ENCODE measurements at regions not wholly inside any gene's neighbourhood (a gene's known extent, or its start where the extent isn't known, plus 50 kb on each side); places are given as distances from the start of the nearest gene placed in this dataset.

DNA sequence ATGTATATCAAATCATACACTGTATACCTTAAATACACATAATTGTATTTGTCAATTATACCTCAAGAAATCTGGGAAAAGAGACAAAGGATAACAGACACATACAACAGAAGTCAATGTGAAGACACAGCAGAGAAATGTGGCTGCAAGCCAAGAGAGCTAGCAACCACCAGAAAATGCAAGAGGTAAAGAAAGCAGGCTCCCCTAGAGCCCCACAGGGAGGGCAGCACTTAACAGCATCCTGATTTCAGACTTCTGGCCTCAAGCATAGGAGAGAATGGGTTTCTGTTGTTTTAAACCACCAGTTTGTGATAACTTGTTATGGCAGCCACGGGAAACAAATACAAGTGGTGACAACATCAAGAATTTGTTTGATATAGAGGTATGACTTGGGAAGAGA, 1197.2 kb downstream of the SORCS1 start:
- no peak overlapping the region for H3K4me3 ChIP-seq (replicated peaks; ENCODE audit: low read depth, low read length)
- TF ChIP-seq, protein P1, sequence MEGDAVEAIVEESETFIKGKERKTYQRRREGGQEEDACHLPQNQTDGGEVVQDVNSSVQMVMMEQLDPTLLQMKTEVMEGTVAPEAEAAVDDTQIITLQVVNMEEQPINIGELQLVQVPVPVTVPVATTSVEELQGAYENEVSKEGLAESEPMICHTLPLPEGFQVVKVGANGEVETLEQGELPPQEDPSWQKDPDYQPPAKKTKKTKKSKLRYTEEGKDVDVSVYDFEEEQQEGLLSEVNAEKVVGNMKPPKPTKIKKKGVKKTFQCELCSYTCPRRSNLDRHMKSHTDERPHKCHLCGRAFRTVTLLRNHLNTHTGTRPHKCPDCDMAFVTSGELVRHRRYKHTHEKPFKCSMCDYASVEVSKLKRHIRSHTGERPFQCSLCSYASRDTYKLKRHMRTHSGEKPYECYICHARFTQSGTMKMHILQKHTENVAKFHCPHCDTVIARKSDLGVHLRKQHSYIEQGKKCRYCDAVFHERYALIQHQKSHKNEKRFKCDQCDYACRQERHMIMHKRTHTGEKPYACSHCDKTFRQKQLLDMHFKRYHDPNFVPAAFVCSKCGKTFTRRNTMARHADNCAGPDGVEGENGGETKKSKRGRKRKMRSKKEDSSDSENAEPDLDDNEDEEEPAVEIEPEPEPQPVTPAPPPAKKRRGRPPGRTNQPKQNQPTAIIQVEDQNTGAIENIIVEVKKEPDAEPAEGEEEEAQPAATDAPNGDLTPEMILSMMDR (IDR thresholded peaks at IDR 0.05; ENCODE audit: low read length, missing control alignments), result no peak
- no peak for DNase-seq (ENCODE audit: low read depth)

DNA sequence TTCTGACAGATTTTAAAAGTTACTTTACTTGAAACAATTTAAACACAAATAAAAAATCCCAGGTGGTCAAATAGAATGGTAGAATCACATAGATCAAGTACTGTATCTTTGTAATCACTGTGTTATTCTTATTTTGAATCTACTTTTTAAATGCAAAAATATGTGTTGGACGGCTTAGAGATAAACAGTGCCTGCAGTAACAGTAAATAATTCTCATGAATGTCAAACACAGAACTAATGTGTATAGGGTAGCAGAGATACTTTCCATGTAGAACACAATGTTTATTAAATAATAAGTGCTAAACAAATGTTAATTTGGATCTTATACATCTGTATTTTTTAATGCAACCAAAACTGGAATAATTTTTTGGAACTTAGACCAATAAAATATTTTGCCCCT, 1199.4 kb downstream of the SORCS1 start:
- TF ChIP-seq, protein P1 (IDR thresholded peaks at IDR 0.05; ENCODE audit: low read length, missing control alignments), result no peak
- no peak overlapping the region for H3K4me3 ChIP-seq (replicated peaks; ENCODE audit: low read depth, low read length)
- no peak for DNase-seq (ENCODE audit: low read depth)

DNA sequence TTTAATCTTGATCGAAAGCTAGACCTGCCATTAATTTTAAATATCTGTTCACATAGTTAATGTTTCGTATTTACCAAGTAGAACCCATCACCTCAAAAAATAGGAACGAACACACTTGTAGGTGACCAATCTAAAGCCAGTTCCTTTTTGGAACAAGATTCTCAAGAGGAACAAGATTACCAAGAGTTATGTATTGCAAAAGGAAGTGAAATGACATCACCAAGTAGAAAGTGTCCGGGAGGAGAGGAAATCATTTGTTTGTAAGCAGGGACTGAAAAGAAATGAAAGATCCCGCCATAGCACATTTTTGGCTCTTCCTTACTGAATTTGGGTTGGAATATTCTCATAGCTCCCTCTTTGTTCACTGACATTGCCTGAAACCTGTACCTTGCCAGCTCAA, 1200.5 kb downstream of the SORCS1 start:
- TF ChIP-seq, protein P1 (IDR thresholded peaks at IDR 0.05; ENCODE audit: low read length, missing control alignments), result no peak
- no peak overlapping the region for H3K4me3 ChIP-seq (replicated peaks; ENCODE audit: low read depth, low read length)
- peak; percentile 5 for DNase-seq (ENCODE audit: low read depth)

DNA sequence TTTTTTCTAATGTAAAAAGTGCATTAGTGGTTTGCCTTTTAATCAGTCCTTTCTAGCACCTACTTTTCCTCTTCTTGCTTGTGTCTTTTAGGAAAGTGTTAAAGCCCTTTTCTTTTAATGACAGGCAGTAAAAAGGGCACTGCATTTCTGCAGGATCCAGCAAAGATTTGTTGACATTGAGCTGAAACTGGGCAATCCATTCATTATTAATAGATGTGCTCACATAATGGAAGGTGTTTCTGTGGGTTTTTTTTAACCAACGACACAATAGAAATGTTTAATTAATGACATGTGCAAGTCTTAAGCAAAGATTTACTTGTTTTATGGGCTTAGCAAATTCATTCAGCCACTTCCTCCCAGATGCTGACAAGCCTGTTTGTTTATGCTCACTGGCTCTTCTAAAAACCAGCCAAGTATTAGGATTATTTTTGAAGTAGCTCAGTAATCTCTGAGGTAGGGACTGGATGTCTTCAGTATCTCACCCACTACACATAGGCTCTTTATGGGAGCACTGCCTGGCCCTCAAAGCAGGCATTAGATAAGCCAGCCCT, 1201.1 kb downstream of the SORCS1 start:
- TF ChIP-seq, protein P1 (IDR thresholded peaks at IDR 0.05; ENCODE audit: low read length, missing control alignments), result no peak
- no peak for DNase-seq (ENCODE audit: low read depth)
- no peak overlapping the region for H3K4me3 ChIP-seq (replicated peaks; ENCODE audit: low read depth, low read length)

DNA sequence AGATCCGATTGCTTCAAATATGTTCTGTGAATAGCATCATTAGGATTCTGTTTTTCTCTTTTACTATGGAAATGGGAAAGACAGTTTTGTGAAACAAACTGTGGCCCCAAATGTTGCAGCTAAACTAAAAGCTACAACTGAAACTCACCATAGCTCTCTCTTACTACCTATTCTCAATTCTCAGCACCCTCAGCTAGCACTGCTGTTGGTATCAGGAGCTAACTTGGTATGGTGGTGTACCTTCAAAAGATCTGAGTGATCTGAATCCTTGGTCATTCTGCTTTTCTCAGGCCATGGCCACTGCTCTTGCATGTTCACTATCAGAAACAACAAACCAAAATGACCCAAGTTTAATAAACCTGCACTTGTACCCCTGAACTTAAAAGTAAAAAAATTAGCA, 1208.0 kb downstream of the SORCS1 start:
- DNase-seq (ENCODE audit: low read depth), result no peak
- TF ChIP-seq, protein P1 (IDR thresholded peaks at IDR 0.05; ENCODE audit: low read length, missing control alignments), result no peak
- no peak overlapping the region for H3K4me3 ChIP-seq (replicated peaks; ENCODE audit: low read depth, low read length)

DNA sequence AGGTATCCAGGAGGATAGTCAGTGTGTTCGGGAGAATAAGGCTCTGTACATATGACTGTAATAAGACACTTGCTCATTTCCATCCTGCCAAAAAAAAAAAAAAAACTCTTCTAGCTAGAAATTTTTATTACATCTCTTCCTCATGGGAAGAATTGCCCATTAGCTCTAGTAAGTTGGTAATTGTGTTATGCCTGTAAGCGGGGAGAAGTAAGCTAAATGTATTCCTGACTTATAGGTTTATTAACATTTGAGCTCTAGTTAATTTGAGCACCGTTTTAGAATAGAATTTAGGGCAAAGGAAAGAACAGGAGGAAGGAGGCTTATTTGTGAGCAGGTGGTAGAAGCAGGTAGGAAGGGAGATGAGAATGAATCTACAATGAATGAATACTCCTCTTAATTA, 1210.6 kb downstream of the SORCS1 start:
- TF ChIP-seq, protein P1 (IDR thresholded peaks at IDR 0.05; ENCODE audit: low read length, missing control alignments), result no peak
- DNase-seq (ENCODE audit: low read depth), result no peak
- no peak overlapping the region for H3K4me3 ChIP-seq (replicated peaks; ENCODE audit: low read depth, low read length)

DNA sequence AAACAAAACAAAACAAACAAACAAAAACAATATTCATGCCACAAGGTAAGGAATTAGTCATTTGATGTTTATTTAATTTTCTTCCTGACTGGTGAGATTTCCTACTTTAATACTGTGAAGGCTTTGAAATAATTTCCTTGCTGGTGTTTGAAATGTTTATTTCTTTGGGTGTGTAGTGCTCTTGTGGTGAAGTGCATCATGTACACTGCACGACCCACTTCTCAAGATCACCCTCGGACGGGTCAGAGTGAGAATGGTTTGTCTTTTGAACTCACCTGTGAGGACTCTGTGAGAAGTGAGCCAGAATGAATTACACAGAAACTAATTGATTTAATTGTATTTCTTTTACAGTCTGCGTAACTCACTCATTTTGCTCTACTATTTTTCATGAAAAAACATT, 1211.5 kb downstream of the SORCS1 start:
- TF ChIP-seq, protein P1 (IDR thresholded peaks at IDR 0.05; ENCODE audit: low read length, missing control alignments), result no peak
- H3K4me3 ChIP-seq (replicated peaks; ENCODE audit: low read depth, low read length), result no peak overlapping the region
- no peak for DNase-seq (ENCODE audit: low read depth)
